G401.6 (cell line): ENCODE measurements at regions not wholly inside any gene's neighbourhood (a gene's known extent, or its start where the extent isn't known, plus 50 kb on each side); places are given as distances from the start of the nearest gene placed in this dataset.
"Not testable (repeated sequence)": the region's sequence is repeated elsewhere in the genome, so short reads cannot be mapped to it uniquely, and the experiment has no call there.

Experiments
- FAIRE-seq: peaks from 2 replicates; lab custom pipeline; 2012; peaks lifted over from hg19 to GRCh38; lab: Jason Lieb, UNC

GRCh38 chr4:120005527-120005926 is 61.1 kb downstream of the MAD2L1 start:
- FAIRE-seq = no peak

GRCh38 chr4:120005076-120005475 is 61.6 kb downstream of the MAD2L1 start:
- no peak for FAIRE-seq

- FAIRE-seq = no peak
These were observed 62.6 kb downstream of the MAD2L1 start for GRCh38 chr4:120004054-120004453.

GRCh38 chr4:120003193-120003592 is 63.5 kb downstream of the MAD2L1 start:
- no peak for FAIRE-seq

- FAIRE-seq = no peak
These were observed 64.8 kb downstream of the MAD2L1 start for GRCh38 chr4:120001850-120002249.

- no peak for FAIRE-seq
These were observed 65.9 kb downstream of the MAD2L1 start for GRCh38 chr4:120000591-120001296.

- FAIRE-seq = not testable (repeated sequence)
These were observed 70.6 kb downstream of the MAD2L1 start for GRCh38 chr4:119996024-119996423.

GRCh38 chr4:119984996-119985395 is 81.7 kb downstream of the MAD2L1 start:
- no peak for FAIRE-seq

GRCh38 chr4:119982756-119983155 is 83.9 kb downstream of the MAD2L1 start:
- no peak for FAIRE-seq

- FAIRE-seq = no peak
These were observed 86.2 kb downstream of the MAD2L1 start for GRCh38 chr4:119980456-119980855.

- FAIRE-seq = no peak
These were observed 89.3 kb downstream of the MAD2L1 start for GRCh38 chr4:119977076-119977940.

- FAIRE-seq = no peak
These were observed 95.1 kb downstream of the MAD2L1 start for GRCh38 chr4:119971431-119972084.

- FAIRE-seq = no peak
These were observed 104.0 kb downstream of the MAD2L1 start for GRCh38 chr4:119962631-119963030.

GRCh38 chr4:119958983-119959382 is 107.7 kb downstream of the MAD2L1 start:
- FAIRE-seq = no peak

- no peak for FAIRE-seq
These were observed 111.4 kb downstream of the MAD2L1 start for GRCh38 chr4:119955256-119955655.

- FAIRE-seq = not testable (repeated sequence)
These were observed 112.2 kb downstream of the MAD2L1 start for GRCh38 chr4:119954487-119954886.

GRCh38 chr4:119946359-119946758 is 120.3 kb downstream of the MAD2L1 start:
- FAIRE-seq = no peak

- FAIRE-seq = no peak
These were observed 123.8 kb downstream of the MAD2L1 start for GRCh38 chr4:119942806-119943205.

- no peak for FAIRE-seq
These were observed 126.1 kb downstream of the MAD2L1 start for GRCh38 chr4:119940557-119940956.

GRCh38 chr4:119939071-119939995 is 127.3 kb downstream of the MAD2L1 start:
- no peak for FAIRE-seq

GRCh38 chr4:119937746-119938145 is 128.9 kb downstream of the MAD2L1 start:
- FAIRE-seq = no peak

GRCh38 chr4:119933606-119934005 is 133.0 kb downstream of the MAD2L1 start:
- no peak for FAIRE-seq
